Activated naive CD8-positive, alpha-beta T cell (primary cell): ENCODE measurements at regions not wholly inside any gene's neighbourhood (a gene's known extent, or its start where the extent isn't known, plus 50 kb on each side); places are given as distances from the start of the nearest gene placed in this dataset.

Source experiments
- H3K27ac Mint-ChIP-seq: one replicate; pipeline ENCODE4 v1.8.0; 2021; ENCODE audit warnings: mixed read lengths
- H3K27me3 Mint-ChIP-seq: one replicate; pipeline ENCODE4 v1.8.0; 2021; ENCODE audit warnings: mixed read lengths
- H3K36me3 Mint-ChIP-seq: one replicate; pipeline ENCODE4 v1.8.0; 2021; ENCODE audit warnings: mixed read lengths
- H3K4me1 Mint-ChIP-seq: one replicate; pipeline ENCODE4 v1.8.0; 2021; ENCODE audit warnings: low read depth, mixed read lengths
- H3K4me3 Mint-ChIP-seq: one replicate; pipeline ENCODE4 v1.8.0; 2021; ENCODE audit warnings: mild to moderate bottlenecking, mixed read lengths
- H3K9me3 Mint-ChIP-seq: one replicate; pipeline ENCODE4 v1.8.0; 2021; ENCODE audit warnings: low read depth, mixed read lengths

DNA sequence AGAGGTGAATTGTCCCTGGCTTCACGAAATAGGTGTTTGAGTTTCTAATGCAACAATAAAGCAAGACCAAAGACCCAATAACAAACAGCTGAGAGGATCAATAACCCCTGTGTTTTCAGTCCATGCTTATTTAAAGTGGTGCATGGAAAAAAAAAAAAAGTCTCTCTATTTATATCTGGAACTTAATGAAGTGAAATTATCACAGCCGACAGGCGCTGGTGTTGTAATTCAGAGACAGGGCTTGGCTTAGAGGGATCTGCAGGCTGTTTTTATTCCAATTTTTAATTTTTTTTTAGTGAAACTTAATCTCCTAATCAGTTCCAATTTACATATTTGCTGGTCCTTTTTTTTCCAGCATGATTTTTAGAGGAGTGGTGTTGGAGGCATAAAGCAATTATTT lies 858.2 kb upstream of the SOX9 start:
- H3K27ac Mint-ChIP-seq = no peak overlapping the region
- no peak overlapping the region for H3K4me3 Mint-ChIP-seq
- no peaks in the 10 kb centered on the region for H3K27me3 Mint-ChIP-seq
- peaks cover 30% of the 10 kb centered on the region for H3K9me3 Mint-ChIP-seq
- H3K36me3 Mint-ChIP-seq = no peaks in the 10 kb centered on the region
- H3K4me1 Mint-ChIP-seq = no peaks in the 10 kb centered on the region

- Mint-ChIP-seq H3K4me3 (no peak overlapping the region), H3K27ac (no peak overlapping the region), H3K4me1 (no peaks in the 10 kb centered on the region), H3K36me3 (no peaks in the 10 kb centered on the region), H3K27me3 (no peaks in the 10 kb centered on the region), H3K9me3 (peaks cover 42% of the 10 kb centered on the region)
Observed at GRCh38 chr17:71267668-71268067, 853.2 kb upstream of the SOX9 start.

DNA sequence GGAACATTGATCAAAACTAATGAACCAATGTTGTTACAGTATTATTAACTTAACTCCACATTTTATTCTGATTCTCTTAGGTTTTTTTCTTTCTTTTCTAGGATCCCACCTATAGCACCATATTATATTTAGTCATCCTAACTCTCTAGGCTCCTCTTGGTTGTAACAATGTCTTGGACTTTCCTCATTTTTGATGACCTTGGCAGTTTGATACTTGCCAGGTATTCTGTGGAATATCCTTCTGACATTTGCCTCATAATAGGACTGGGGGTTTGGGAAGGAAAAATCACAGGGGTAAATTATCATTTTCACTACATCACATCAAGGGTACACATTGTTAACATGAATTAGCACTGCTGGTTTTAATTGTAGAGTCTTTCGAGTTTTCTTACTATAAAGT lies 851.6 kb upstream of the SOX9 start:
- Mint-ChIP-seq H3K27ac (no peak overlapping the region), H3K4me1 (no peaks in the 10 kb centered on the region), H3K9me3 (peaks cover 32% of the 10 kb centered on the region), H3K36me3 (no peaks in the 10 kb centered on the region), H3K27me3 (no peaks in the 10 kb centered on the region), H3K4me3 (no peak overlapping the region)

- peaks cover 9% of the 10 kb centered on the region for H3K9me3 Mint-ChIP-seq
- H3K27ac Mint-ChIP-seq = no peak overlapping the region
- no peaks in the 10 kb centered on the region for H3K4me1 Mint-ChIP-seq
- no peaks in the 10 kb centered on the region for H3K27me3 Mint-ChIP-seq
- H3K4me3 Mint-ChIP-seq = no peak overlapping the region
- no peaks in the 10 kb centered on the region for H3K36me3 Mint-ChIP-seq
Observed at GRCh38 chr17:71273441-71273840, 847.4 kb upstream of the SOX9 start.

- Mint-ChIP-seq H3K9me3 (peaks cover 4% of the 10 kb centered on the region), H3K4me3 (no peak overlapping the region), H3K27ac (no peak overlapping the region), H3K36me3 (no peaks in the 10 kb centered on the region), H3K4me1 (no peaks in the 10 kb centered on the region), H3K27me3 (no peaks in the 10 kb centered on the region)
Observed at GRCh38 chr17:71276079-71276478, 844.7 kb upstream of the SOX9 start.

DNA sequence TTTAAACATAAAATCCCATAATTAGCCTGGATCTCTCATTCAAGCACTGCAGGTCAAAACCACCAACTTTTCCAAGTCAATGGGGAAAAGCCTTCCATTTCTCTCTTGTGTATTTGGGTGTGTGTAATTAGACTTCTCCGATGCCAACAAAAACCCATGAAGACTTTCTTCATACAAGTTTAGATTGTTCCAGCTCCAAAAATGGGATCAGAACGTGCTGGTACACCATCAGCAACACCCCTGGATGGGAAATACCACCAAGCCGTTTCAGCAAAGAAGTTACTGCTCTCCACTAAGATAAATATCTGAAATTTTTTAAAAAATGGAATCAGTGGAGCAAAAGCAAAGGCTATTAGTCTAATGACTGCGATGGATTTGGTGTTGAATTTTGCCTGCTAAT lies 837.3 kb upstream of the SOX9 start:
- Mint-ChIP-seq H3K27me3 (peaks cover 2% of the 10 kb centered on the region), H3K27ac (no peak overlapping the region), H3K4me3 (no peak overlapping the region), H3K4me1 (no peaks in the 10 kb centered on the region), H3K9me3 (peaks cover 4% of the 10 kb centered on the region), H3K36me3 (no peaks in the 10 kb centered on the region)

- H3K4me3 Mint-ChIP-seq = no peak overlapping the region
- no peaks in the 10 kb centered on the region for H3K36me3 Mint-ChIP-seq
Observed at GRCh38 chr17:71284032-71284755, 836.6 kb upstream of the SOX9 start.

DNA sequence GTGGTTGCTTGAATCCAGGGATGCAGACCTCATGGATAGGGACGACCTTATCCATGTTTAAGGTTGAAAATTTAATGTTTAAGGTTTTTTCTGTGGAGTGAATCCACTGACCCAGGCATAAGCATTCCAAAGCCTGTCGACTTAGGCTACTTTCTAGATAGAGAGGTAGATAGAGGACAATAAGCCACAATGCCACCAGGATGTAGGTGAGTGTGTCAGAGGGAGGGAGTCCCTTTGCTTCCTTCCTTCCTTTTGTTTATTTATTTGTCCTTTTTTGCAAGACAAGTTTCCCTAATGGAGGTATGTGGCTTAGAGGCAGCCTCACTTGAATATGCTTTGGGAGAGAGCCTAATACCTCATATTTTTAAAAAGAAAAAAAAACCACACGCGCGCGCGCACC lies 834.2 kb upstream of the SOX9 start:
- H3K27ac Mint-ChIP-seq = no peak overlapping the region
- no peak overlapping the region for H3K4me3 Mint-ChIP-seq
- H3K9me3 Mint-ChIP-seq = peaks cover 4% of the 10 kb centered on the region
- H3K27me3 Mint-ChIP-seq = peaks cover 2% of the 10 kb centered on the region
- H3K36me3 Mint-ChIP-seq = no peaks in the 10 kb centered on the region
- H3K4me1 Mint-ChIP-seq = no peaks in the 10 kb centered on the region

More at GRCh38 chr17:71284032-71284755, 836.6 kb upstream of the SOX9 start:
- peaks cover 4% of the 10 kb centered on the region for H3K9me3 Mint-ChIP-seq
- H3K27me3 Mint-ChIP-seq = peaks cover 2% of the 10 kb centered on the region
- no peak overlapping the region for H3K27ac Mint-ChIP-seq
- no peaks in the 10 kb centered on the region for H3K4me1 Mint-ChIP-seq

DNA sequence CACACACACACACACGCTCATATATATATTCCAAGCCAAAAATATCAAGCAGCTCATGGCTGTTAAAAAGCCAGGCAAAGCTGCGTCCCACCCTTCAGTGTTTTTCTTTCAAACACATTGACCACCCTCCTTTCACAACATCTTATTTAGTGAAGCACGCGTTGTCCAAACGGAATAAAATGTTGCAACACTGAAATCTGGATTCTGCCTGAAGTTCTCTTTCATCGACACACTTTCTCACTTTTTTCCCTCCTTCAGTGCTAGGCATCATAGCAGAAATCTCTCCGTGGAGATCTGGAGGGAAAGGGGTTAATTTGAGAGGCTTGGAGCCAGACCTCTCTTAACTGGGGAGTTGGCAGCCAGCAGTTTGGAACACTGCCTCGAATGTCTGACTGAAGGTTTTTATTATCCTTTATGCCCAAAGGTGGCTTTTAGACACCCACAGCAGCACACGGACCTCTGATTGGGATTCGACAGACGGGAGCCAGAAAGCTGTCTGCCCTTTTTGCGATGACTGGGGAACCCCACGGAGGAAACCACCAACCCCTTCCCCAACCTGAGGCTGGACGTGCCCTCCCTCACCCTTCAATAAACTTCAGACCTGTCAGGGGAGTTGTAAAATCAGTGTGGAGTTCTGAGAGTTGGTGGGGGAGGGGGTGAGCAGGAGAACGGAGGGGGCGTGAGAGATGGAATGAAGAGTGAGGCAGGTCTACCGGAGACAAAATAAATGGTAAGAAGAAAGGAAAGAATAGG lies 833.6 kb upstream of the SOX9 start:
- H3K4me3 Mint-ChIP-seq = no peak overlapping the region
- H3K4me1 Mint-ChIP-seq = no peaks in the 10 kb centered on the region

GRCh38 chr17:71292006-71292405 lies 828.8 kb upstream of the SOX9 start:
- no peaks in the 10 kb centered on the region for H3K4me1 Mint-ChIP-seq
- H3K9me3 Mint-ChIP-seq = peaks cover 4% of the 10 kb centered on the region
- H3K27me3 Mint-ChIP-seq = no peaks in the 10 kb centered on the region
- H3K36me3 Mint-ChIP-seq = no peaks in the 10 kb centered on the region
- H3K27ac Mint-ChIP-seq = no peak overlapping the region
- H3K4me3 Mint-ChIP-seq = no peak overlapping the region

More for the DNA sequence above, 833.6 kb upstream of the SOX9 start:
- H3K36me3 Mint-ChIP-seq = no peaks in the 10 kb centered on the region
- no peak overlapping the region for H3K27ac Mint-ChIP-seq
- H3K27me3 Mint-ChIP-seq = no peaks in the 10 kb centered on the region
- peaks cover 4% of the 10 kb centered on the region for H3K9me3 Mint-ChIP-seq

DNA sequence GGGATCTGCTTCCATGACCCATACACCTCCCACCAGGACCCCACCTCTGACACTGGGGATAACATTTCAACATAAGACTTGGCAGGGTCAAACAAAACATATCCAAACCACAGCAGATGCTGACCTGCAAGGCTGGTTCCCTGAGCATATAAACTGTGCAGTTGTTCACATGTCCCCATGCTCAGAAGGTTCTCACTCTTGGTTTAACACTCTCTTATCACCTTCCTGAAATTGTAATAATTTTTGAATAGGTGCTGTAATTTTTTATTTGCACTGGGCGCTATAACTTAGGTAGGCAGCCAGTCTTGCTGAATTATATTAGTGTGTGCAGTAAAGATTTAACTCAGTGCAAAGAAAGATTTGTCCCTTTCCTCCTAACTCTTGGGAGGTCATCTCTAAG lies 824.8 kb upstream of the SOX9 start:
- Mint-ChIP-seq H3K9me3 (peaks cover 3% of the 10 kb centered on the region), H3K4me3 (no peak overlapping the region), H3K4me1 (no peaks in the 10 kb centered on the region), H3K27ac (no peak overlapping the region), H3K27me3 (no peaks in the 10 kb centered on the region), H3K36me3 (no peaks in the 10 kb centered on the region)

GRCh38 chr17:71301063-71301462 lies 819.8 kb upstream of the SOX9 start:
- Mint-ChIP-seq H3K36me3 (no peaks in the 10 kb centered on the region), H3K27me3 (no peaks in the 10 kb centered on the region), H3K27ac (no peak overlapping the region), H3K9me3 (peaks cover 11% of the 10 kb centered on the region), H3K4me3 (no peak overlapping the region), H3K4me1 (no peaks in the 10 kb centered on the region)

GRCh38 chr17:71302721-71303549 lies 817.9 kb upstream of the SOX9 start:
- no peaks in the 10 kb centered on the region for H3K4me1 Mint-ChIP-seq
- H3K9me3 Mint-ChIP-seq = peaks cover 23% of the 10 kb centered on the region

GRCh38 chr17:71304498-71305158 lies 816.2 kb upstream of the SOX9 start:
- Mint-ChIP-seq H3K9me3 (peaks cover 27% of the 10 kb centered on the region), H3K36me3 (no peaks in the 10 kb centered on the region), H3K27me3 (no peaks in the 10 kb centered on the region), H3K4me3 (no peak overlapping the region), H3K27ac (no peak overlapping the region), H3K4me1 (no peaks in the 10 kb centered on the region)

More at GRCh38 chr17:71302721-71303549, 817.9 kb upstream of the SOX9 start:
- Mint-ChIP-seq H3K4me3 (no peak overlapping the region), H3K27me3 (no peaks in the 10 kb centered on the region), H3K27ac (no peak overlapping the region), H3K36me3 (no peaks in the 10 kb centered on the region)
